IMR-90 (cell line): ENCODE measurements at regions not wholly inside any gene's neighbourhood (a gene's known extent, or its start where the extent isn't known, plus 50 kb on each side); places are given as distances from the start of the nearest gene placed in this dataset.

Experiments
- BHLHE40 ChIP-seq: fragments of 150-350 bp; IDR thresholded peaks from 2 replicates; pipeline ENCODE4 v1.6.1; 2016; ENCODE audit warnings: mild to moderate bottlenecking, low read depth, low read length
- CEBPB ChIP-seq: IDR thresholded peaks from 2 replicates; pipeline ENCODE4 v1.6.1; 2012; ENCODE audit warnings: low read depth, low read length, improper control_type of control experiment
- CHD1 ChIP-seq: IDR thresholded peaks from 2 replicates; pipeline ENCODE4 v1.6.1; 2012; ENCODE audit warnings: low read depth, low read length, improper control_type of control experiment
- CTCF ChIP-seq: conservative IDR thresholded peaks from 2 replicates; pipeline ENCODE4 v1.5.1; 2012; ENCODE audit warnings: mild to moderate bottlenecking, low read depth, low read length, improper control_type of control experiment
- ELK1 ChIP-seq: fragments of 150-350 bp; IDR thresholded peaks from 2 replicates; pipeline ENCODE4 v1.6.1; 2016; ENCODE audit warnings: low read depth, mild to moderate bottlenecking, low read length, moderate library complexity, borderline replicate concordance
- FOS ChIP-seq: fragments of 150-350 bp; IDR thresholded peaks from 2 replicates; pipeline ENCODE4 v1.6.1; 2016; ENCODE audit warnings: low read depth, low read length
- POLR2A ChIP-seq: IDR thresholded peaks from 2 replicates; pipeline ENCODE4 v1.6.1; 2012; ENCODE audit warnings: mild to moderate bottlenecking, low read depth, low read length
- RAD21 ChIP-seq: IDR thresholded peaks from 2 replicates; pipeline ENCODE4 v1.6.1; 2012; ENCODE audit warnings: low read length, improper control_type of control experiment

GRCh38 chr2:173652767-173653431 lies 298.2 kb downstream of the CDCA7 start:
- TF ChIP-seq CEBPB, result peak; percentile 44; the same call in 1 of the 2 replicates
- peak; percentile 95 for TF ChIP-seq FOS
- no peak for TF ChIP-seq CTCF
- TF ChIP-seq BHLHE40, result no peak
- TF ChIP-seq POLR2A, result no peak
- no peak for TF ChIP-seq RAD21
- TF ChIP-seq CHD1, result no peak
- no peak for TF ChIP-seq ELK1
